ENCODE measurements at regions not wholly inside any gene's neighbourhood (a gene's known extent, or its start where the extent isn't known, plus 50 kb on each side); places are given as distances from the start of the nearest gene placed in this dataset.

DNA sequence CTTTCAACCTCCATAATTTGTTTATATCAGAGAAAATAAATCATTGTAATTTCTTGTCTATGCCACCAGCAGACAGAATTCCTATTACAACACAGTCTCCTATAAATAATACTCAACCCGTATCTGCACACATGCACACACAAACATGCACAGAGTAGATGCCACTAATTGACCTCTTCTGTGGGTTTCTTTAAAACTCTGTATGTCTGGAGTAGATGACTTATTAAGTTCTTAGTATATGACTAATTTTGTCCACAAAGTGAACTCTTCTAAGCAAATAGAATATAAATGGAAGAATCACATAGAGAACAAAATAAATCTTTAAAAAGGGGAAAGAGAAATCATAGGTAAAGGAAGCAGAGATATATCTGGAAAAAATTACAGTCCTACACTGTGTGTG lies 452.3 kb downstream of the MTRR start:
- TF ChIP-seq SUZ12 (IDR thresholded peaks at IDR 0.05; ENCODE audit: extremely low read depth, insufficient read depth, insufficient read length) (no peak), ZNF274 (IDR thresholded peaks at IDR 0.05; ENCODE audit: low read depth, low read length) (no peak), YY1 (IDR thresholded peaks at IDR 0.05; ENCODE audit: insufficient read depth, insufficient read length) (no peak)
